Smooth muscle cell (in vitro differentiated cells): ENCODE measurements at regions not wholly inside any gene's neighbourhood (a gene's known extent, or its start where the extent isn't known, plus 50 kb on each side); places are given as distances from the start of the nearest gene placed in this dataset.

Experiments
- DNase-seq: peaks from one replicate; lab custom pipeline; 2025; ENCODE audit not compliant: unreplicated experiment; lab: John Stamatoyannopoulos, UW
- H2AFZ ChIP-seq: fragments of 200-600 bp; sonication (generic); 2 replicates; pipeline ENCODE4 v1.6.0; 2016; ENCODE audit warnings: antibody characterized with exemption, low read depth, mild to moderate bottlenecking
- H3F3A ChIP-seq: fragments of 200-600 bp; sonication (generic); 2 replicates; pipeline ENCODE4 v1.6.0; 2017; ENCODE audit warnings: antibody characterized with exemption, low read depth
- H3K27ac ChIP-seq: fragments of 200-600 bp; sonication (generic); 2 replicates; pipeline ENCODE4 v1.5.1; 2016; ENCODE audit warnings: low read depth, mild to moderate bottlenecking
- H3K27me3 ChIP-seq: fragments of 200-600 bp; sonication (generic); 2 replicates; pipeline ENCODE4 v1.6.1; 2016; ENCODE audit warnings: low read depth, mild to moderate bottlenecking
- H3K36me3 ChIP-seq: fragments of 200-600 bp; sonication (generic); 2 replicates; pipeline ENCODE4 v1.5.1; 2016; ENCODE audit warnings: low read depth
- H3K4me1 ChIP-seq: fragments of 200-600 bp; sonication (generic); 2 replicates; pipeline ENCODE4 v1.5.1; 2016; ENCODE audit warnings: low read depth
- H3K4me2 ChIP-seq: fragments of 200-600 bp; sonication (generic); 2 replicates; pipeline ENCODE4 v1.6.0; 2016; ENCODE audit warnings: mild to moderate bottlenecking
- H3K4me3 ChIP-seq: fragments of 200-600 bp; sonication (generic); 2 replicates; pipeline ENCODE4 v1.5.1; 2016; ENCODE audit warnings: mild to moderate bottlenecking
- H3K79me2 ChIP-seq: fragments of 200-600 bp; sonication (generic); 2 replicates; pipeline ENCODE4 v1.6.0; 2016; ENCODE audit warnings: low read depth, mild to moderate bottlenecking
- H3K9ac ChIP-seq: fragments of 200-600 bp; sonication (generic); 2 replicates; pipeline ENCODE4 v1.6.0; 2016; ENCODE audit warnings: low read depth
- H3K9me3 ChIP-seq: fragments of 200-600 bp; sonication (generic); replicated peaks from 2 replicates; pipeline ENCODE4 v1.5.1; 2016; ENCODE audit warnings: low read depth
- H4K20me1 ChIP-seq: fragments of 200-600 bp; sonication (generic); 2 replicates; pipeline ENCODE4 v1.6.0; 2016; ENCODE audit warnings: low read depth
- CTCF ChIP-seq: fragments of 200-600 bp; sonication (generic); IDR thresholded peaks from 2 replicates; pipeline ENCODE4 v1.5.1; 2017; ENCODE audit warnings: borderline replicate concordance, mild to moderate bottlenecking, antibody characterized with exemption; ENCODE audit not compliant: insufficient read depth, poor library complexity, severe bottlenecking
- WGBS: methylation state at CpG from one replicate; pipeline ENCODE4 v1.1.7; 2016; ENCODE audit warnings: low lambda C conversion rate; 5-methylcytosine and 5-hydroxymethylcytosine counted together

- no peak for TF ChIP-seq CTCF
- H4K20me1 ChIP-seq = no peaks in the 10 kb centered on the region
- H3K4me3 ChIP-seq = no peak overlapping the region
- no peaks in the 10 kb centered on the region for H3K36me3 ChIP-seq
- H3K27ac ChIP-seq = no peak overlapping the region
- H3F3A ChIP-seq = no peaks in the 10 kb centered on the region
- no peak for DNase-seq
- no peak overlapping the region for H3K9ac ChIP-seq
- H3K9me3 ChIP-seq = no peaks in the 10 kb centered on the region
- no peaks in the 10 kb centered on the region for H3K79me2 ChIP-seq
- no peak overlapping the region for H2AFZ ChIP-seq
- H3K4me1 ChIP-seq = no peaks in the 10 kb centered on the region
- WGBS = 88% methylated on average over 8 of the region's 8 CpGs
- H3K4me2 ChIP-seq = no peak overlapping the region
- no peaks in the 10 kb centered on the region for H3K27me3 ChIP-seq
Observed at GRCh38 chr6:165913676-165914570, 250.9 kb upstream of the PDE10A start.

- no peaks in the 10 kb centered on the region for H3K9me3 ChIP-seq
- no peak overlapping the region for H3K9ac ChIP-seq
- H3K27ac ChIP-seq = no peak overlapping the region
- 85% methylated on average over 11 of the region's 11 CpGs for WGBS
- no peaks in the 10 kb centered on the region for H3K4me1 ChIP-seq
- no peak overlapping the region for H2AFZ ChIP-seq
- H4K20me1 ChIP-seq = no peaks in the 10 kb centered on the region
- no peak overlapping the region for H3K4me2 ChIP-seq
- no peaks in the 10 kb centered on the region for H3F3A ChIP-seq
- no peaks in the 10 kb centered on the region for H3K79me2 ChIP-seq
- no peak for DNase-seq
- no peak for TF ChIP-seq CTCF
- H3K36me3 ChIP-seq = no peaks in the 10 kb centered on the region
- H3K4me3 ChIP-seq = no peak overlapping the region
- H3K27me3 ChIP-seq = peaks cover 2% of the 10 kb centered on the region
Observed at GRCh38 chr6:165910184-165910966, 247.3 kb upstream of the PDE10A start.

DNA sequence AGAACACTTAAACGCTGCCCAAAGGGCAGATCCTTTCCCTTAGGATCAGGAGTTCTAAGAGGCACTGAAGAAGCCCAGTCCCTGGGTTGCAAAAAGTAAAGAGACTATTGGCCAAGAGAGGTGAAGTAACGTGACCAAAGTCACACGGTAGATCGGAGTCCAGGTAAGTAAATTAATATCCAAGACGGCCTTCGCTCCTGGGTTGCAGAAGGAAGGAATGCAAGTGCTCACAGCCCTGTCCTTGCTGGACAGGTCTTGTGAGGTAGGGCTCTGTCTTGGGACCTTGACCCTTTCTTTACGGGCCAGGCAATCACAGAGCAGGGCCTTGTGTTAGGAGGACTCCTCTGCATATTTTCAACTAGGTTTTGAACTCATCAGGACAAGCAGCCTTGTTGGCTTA is 243.7 kb upstream of the PDE10A start:
- Histone ChIP-seq H3K27ac (no peak overlapping the region), H3K9ac (no peak overlapping the region), H3K27me3 (peaks cover 2% of the 10 kb centered on the region), H2AFZ (no peak overlapping the region), H3K36me3 (no peaks in the 10 kb centered on the region), H3K9me3 (no peaks in the 10 kb centered on the region), H4K20me1 (no peaks in the 10 kb centered on the region), H3K4me3 (no peak overlapping the region), H3K4me1 (no peaks in the 10 kb centered on the region), H3K4me2 (no peak overlapping the region), H3F3A (no peaks in the 10 kb centered on the region), H3K79me2 (no peaks in the 10 kb centered on the region)
- no peak for DNase-seq
- TF ChIP-seq CTCF = no peak
- 95% methylated on average over 7 of the region's 7 CpGs for whole genome bisulfite sequencing
